ENCODE measurements at regions not wholly inside any gene's neighbourhood (a gene's known extent, or its start where the extent isn't known, plus 50 kb on each side); places are given as distances from the start of the nearest gene placed in this dataset.

DNA sequence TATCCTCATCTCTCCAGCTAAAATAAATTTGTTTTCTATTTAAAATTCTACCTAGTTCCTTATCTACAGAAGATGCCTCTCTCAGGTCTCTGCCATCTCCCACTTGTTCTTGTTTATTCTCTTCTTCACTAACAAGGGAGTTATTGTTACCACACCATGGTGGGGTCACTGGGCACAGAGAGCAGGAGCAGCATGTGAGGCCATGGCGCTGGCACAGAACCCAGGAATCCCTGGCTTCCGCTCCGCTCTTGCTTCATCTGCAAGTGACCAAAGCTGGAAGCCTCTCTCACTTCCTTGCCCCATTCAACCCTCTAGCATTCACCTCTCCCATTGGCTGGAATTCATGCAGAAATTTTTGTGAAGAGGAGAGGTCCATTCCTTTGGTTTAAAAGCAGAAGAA is 190.7 kb upstream of the NCAM1 start:
- TF ChIP-seq EGR1 (IDR thresholded peaks at IDR 0.05; ENCODE audit: borderline replicate concordance, low read depth, low read length) (no peak), RFX5 (IDR thresholded peaks at IDR 0.05; ENCODE audit: borderline replicate concordance, low read depth, low read length) (no peak), SP1 (IDR thresholded peaks at IDR 0.05; ENCODE audit: low read depth, low read length) (no peak), TBP (IDR thresholded peaks at IDR 0.05; ENCODE audit: low read depth, low read length) (no peak), TAF1 (IDR thresholded peaks at IDR 0.05; ENCODE audit: low read depth, low read length) (no peak), EZH2 (IDR thresholded peaks at IDR 0.05; ENCODE audit: low read depth, low read length, severe bottlenecking) (no peak), POLR2A (IDR thresholded peaks at IDR 0.05; ENCODE audit: control extremely low read depth in 1 of 2, low read depth in 2 of 2, low read length in 2 of 2) (no peak), POLR2AphosphoS5 (IDR thresholded peaks at IDR 0.05; ENCODE audit: low read depth, low read length) (no peak), RNF2 (IDR thresholded peaks at IDR 0.05; ENCODE audit: borderline replicate concordance, low read depth, low read length, missing control alignments, poor library complexity, severe bottlenecking) (no peak), SIN3A (conservative IDR thresholded peaks at IDR 0.05 in 1 of 2, IDR thresholded peaks at IDR 0.05 in 1 of 2; ENCODE audit: low read depth in 1 of 2, low read length in 2 of 2) (no peak)
- TF ChIP-seq, protein P1, sequence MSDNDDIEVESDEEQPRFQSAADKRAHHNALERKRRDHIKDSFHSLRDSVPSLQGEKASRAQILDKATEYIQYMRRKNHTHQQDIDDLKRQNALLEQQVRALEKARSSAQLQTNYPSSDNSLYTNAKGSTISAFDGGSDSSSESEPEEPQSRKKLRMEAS (IDR thresholded peaks at IDR 0.05), result no peak
- TF ChIP-seq, protein P2, sequence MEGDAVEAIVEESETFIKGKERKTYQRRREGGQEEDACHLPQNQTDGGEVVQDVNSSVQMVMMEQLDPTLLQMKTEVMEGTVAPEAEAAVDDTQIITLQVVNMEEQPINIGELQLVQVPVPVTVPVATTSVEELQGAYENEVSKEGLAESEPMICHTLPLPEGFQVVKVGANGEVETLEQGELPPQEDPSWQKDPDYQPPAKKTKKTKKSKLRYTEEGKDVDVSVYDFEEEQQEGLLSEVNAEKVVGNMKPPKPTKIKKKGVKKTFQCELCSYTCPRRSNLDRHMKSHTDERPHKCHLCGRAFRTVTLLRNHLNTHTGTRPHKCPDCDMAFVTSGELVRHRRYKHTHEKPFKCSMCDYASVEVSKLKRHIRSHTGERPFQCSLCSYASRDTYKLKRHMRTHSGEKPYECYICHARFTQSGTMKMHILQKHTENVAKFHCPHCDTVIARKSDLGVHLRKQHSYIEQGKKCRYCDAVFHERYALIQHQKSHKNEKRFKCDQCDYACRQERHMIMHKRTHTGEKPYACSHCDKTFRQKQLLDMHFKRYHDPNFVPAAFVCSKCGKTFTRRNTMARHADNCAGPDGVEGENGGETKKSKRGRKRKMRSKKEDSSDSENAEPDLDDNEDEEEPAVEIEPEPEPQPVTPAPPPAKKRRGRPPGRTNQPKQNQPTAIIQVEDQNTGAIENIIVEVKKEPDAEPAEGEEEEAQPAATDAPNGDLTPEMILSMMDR (IDR thresholded peaks at IDR 0.05; ENCODE audit: control extremely low read depth in 1 of 3, insufficient read depth in 1 of 3, low read depth in 1 of 3, low read length in 3 of 3), result no peak

All from H1 (cell line).